Endothelial cell of umbilical vein (primary cell): ENCODE measurements at regions not wholly inside any gene's neighbourhood (a gene's known extent, or its start where the extent isn't known, plus 50 kb on each side); places are given as distances from the start of the nearest gene placed in this dataset.

Experiments used
- BruUV-seq: library from RNA; stranded (reverse); fragments of 400-500 nt; replicated peaks from 2 replicates; lab custom pipeline; 2021; lab: Mats Ljungman, UMichigan
- CTCF ChIA-PET: fragments of 300-600, 350-600 bp; sonication (Branson Sonifier 250); formaldehyde crosslinking; loops from one replicate; lab custom pipeline; 2021; ENCODE audit warnings: antibody characterized with exemption, inconsistent platforms; lab: Charles Lee
- POLR2A ChIA-PET: fragments of 300-600, 350-600 bp; sonication (Branson Sonifier 250); formaldehyde crosslinking; loops from one replicate; lab custom pipeline; 2021; ENCODE audit warnings: antibody characterized with exemption, inconsistent platforms; lab: Charles Lee
- DNase-seq: peaks from one replicate; pipeline ENCODE4 v3.0.0-alpha.2; 2011; ENCODE audit warnings: low read depth, low spot score
- FAIRE-seq: peaks from 2 replicates; lab custom pipeline; 2011; peaks lifted over from hg19 to GRCh38; lab: Jason Lieb, UNC
- H2AFZ ChIP-seq: 2 replicates; pipeline ENCODE4 v1.6.0; 2012; ENCODE audit warnings: low read depth, low read length, control low read depth, inconsistent platforms
- H3K27ac ChIP-seq: 2 replicates; pipeline ENCODE4 v1.5.1; 2011; ENCODE audit warnings: low read depth, mild to moderate bottlenecking, control low read depth, low read length, moderate library complexity; ENCODE audit not compliant: insufficient read depth
- H3K27me3 ChIP-seq, 2 experiments: 2 replicates each; pipeline versions ENCODE4 v1.6.0 to v1.6.1; 2011; ENCODE audit warnings: low read length in 2 of 2, mixed read lengths in 1 of 2; ENCODE audit not compliant: control insufficient read depth in 2 of 2, insufficient read depth in 2 of 2
- H3K36me3 ChIP-seq, 2 experiments: 2 replicates in 1 of 2; 3 replicates in 1 of 2; pipeline ENCODE4 v1.5.1; 2011; ENCODE audit warnings: low read length in 2 of 2, mild to moderate bottlenecking in 1 of 2, moderate library complexity in 1 of 2; ENCODE audit not compliant: control insufficient read depth in 2 of 2, insufficient read depth in 2 of 2; ENCODE audit errors: extremely low read depth in 1 of 2
- H3K4me1 ChIP-seq: 3 replicates; pipeline ENCODE4 v1.5.1; 2011; ENCODE audit warnings: mild to moderate bottlenecking, low read length; ENCODE audit not compliant: control insufficient read depth, insufficient read depth; ENCODE audit errors: extremely low read depth
- H3K4me2 ChIP-seq: 2 replicates; pipeline ENCODE4 v1.6.1; 2011; ENCODE audit warnings: low read length, control low read depth, mixed read lengths; ENCODE audit not compliant: insufficient read depth
- H3K4me3 ChIP-seq, 3 experiments: fragments of 200-600 bp in 1 of 3; sonication (generic), shearing (Covaris generic) in 1 of 3; replicated peaks in 1 of 3; 2 replicates each; pipeline ENCODE4 v1.5.1; 2011 to 2016; ENCODE audit warnings: control low read depth in 3 of 3, low read length in 3 of 3, mild to moderate bottlenecking in 2 of 3, inconsistent platforms in 1 of 3, low read depth in 1 of 3, moderate library complexity in 1 of 3; ENCODE audit not compliant: insufficient read depth in 1 of 3
- H3K79me2 ChIP-seq: 2 replicates; pipeline ENCODE4 v1.6.0; 2012; ENCODE audit warnings: low read length, inconsistent platforms; ENCODE audit not compliant: control insufficient read depth, insufficient read depth
- H3K9ac ChIP-seq: replicated peaks from 2 replicates; pipeline ENCODE3; 2011; ENCODE audit warnings: low read length, control low read depth; ENCODE audit not compliant: insufficient read depth; ENCODE audit errors: extremely low read depth
- H3K9me1 ChIP-seq: replicated peaks from 3 replicates; pipeline ENCODE4 v1.6.0; 2011; ENCODE audit warnings: mild to moderate bottlenecking, low read length; ENCODE audit not compliant: control insufficient read depth, insufficient read depth; ENCODE audit errors: extremely low read depth
- H3K9me3 ChIP-seq: replicated peaks from 2 replicates; pipeline ENCODE4 v1.5.1; 2012; ENCODE audit warnings: low read length, inconsistent platforms; ENCODE audit not compliant: control insufficient read depth, insufficient read depth
- H4K20me1 ChIP-seq: replicated peaks from 2 replicates; pipeline ENCODE3; 2011; ENCODE audit warnings: mild to moderate bottlenecking, low read length; ENCODE audit not compliant: control insufficient read depth, insufficient read depth; ENCODE audit errors: extremely low read depth
- EZH2 ChIP-seq: IDR thresholded peaks from 2 replicates; pipeline ENCODE4 v1.6.1; 2012; ENCODE audit warnings: borderline replicate concordance, low read depth, mild to moderate bottlenecking, moderate library complexity, low read length, inconsistent platforms; ENCODE audit not compliant: severe bottlenecking
- FOS ChIP-seq: IDR thresholded peaks from 2 replicates; pipeline ENCODE4 v1.6.1; 2011; ENCODE audit warnings: mild to moderate bottlenecking, low read length, moderate library complexity, borderline replicate concordance; ENCODE audit not compliant: insufficient read depth
- GATA2 ChIP-seq: IDR thresholded peaks from 2 replicates; pipeline ENCODE4 v1.7.0; 2011; ENCODE audit warnings: low read depth, mild to moderate bottlenecking, moderate library complexity, mixed read lengths, low read length; ENCODE audit not compliant: insufficient read length, insufficient read depth
- JUN ChIP-seq: IDR thresholded peaks from 2 replicates; pipeline ENCODE4 v1.6.1; 2011; ENCODE audit warnings: borderline replicate concordance, low read depth; ENCODE audit not compliant: insufficient read length, insufficient read depth
- MAX ChIP-seq: IDR thresholded peaks from 2 replicates; pipeline ENCODE4 v1.6.1; 2011; ENCODE audit not compliant: insufficient read depth, insufficient read length
- MYC ChIP-seq: IDR thresholded peaks from one replicate; pipeline ENCODE4 v1.6.1; 2011; ENCODE audit warnings: mild to moderate bottlenecking, low read depth, low read length
- POLR2A ChIP-seq: IDR thresholded peaks from 2 replicates; pipeline ENCODE4 v1.6.1; 2012; ENCODE audit warnings: low read depth, mild to moderate bottlenecking, control low read depth, low read length
- POLR2AphosphoS5 ChIP-seq: IDR thresholded peaks from 2 replicates; pipeline ENCODE4 v1.6.1; 2012; ENCODE audit warnings: low read depth, mild to moderate bottlenecking, control low read depth, low read length, moderate library complexity; ENCODE audit not compliant: insufficient read depth
- dilution Hi-C: fragments of 300-500 bp; cut with MboI; formaldehyde crosslinking; loops from one replicate; pipeline ENCODE4 v1.15.0; 2019; ENCODE audit warnings: low sequenced_read_pairs; ENCODE audit not compliant: extremely low pct_ligation_motif_present
- intact Hi-C: fragments of 100-400 bp; cut with micrococcal nuclease; formaldehyde crosslinking; loops from one replicate; pipeline ENCODE4 v1.10.0; 2022
- TF ChIP-seq, protein P1 (sequence below), 2 donors: IDR thresholded peaks; 1 replicate in 1 of 2; 2 replicates in 1 of 2; pipeline ENCODE4 v1.5.1; 2011; ENCODE audit warnings: low read length in 2 of 2, mild to moderate bottlenecking in 2 of 2, moderate library complexity in 2 of 2, control low read depth in 1 of 2, inconsistent platforms in 1 of 2, low read depth in 1 of 2; ENCODE audit not compliant: insufficient read depth in 1 of 2; ENCODE audit errors: extremely low read depth in 1 of 2

DNA sequence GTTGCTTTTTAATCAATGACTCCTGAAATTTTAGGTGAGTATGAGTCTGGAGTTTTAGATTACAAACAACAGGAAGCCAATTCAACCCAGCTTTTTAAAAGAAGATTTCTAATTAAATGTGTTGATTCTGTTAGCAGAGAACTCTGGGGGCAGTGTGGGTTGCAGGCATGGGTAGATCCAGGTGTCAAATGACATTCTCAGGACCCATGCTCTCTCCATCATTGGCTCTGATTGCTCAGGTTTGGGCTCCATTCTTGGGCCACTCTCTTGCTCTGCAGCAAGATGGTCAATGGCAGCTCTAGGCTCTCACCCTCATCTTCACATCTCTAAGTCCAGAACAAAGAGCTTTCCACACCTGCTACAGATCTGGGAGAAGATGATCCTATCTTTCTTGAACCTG lies 463.7 kb downstream of the PREX1 start:
- Histone ChIP-seq H2AFZ (no peak overlapping the region), H3K9ac (no peak overlapping the region), H3K4me2 (no peak overlapping the region), H3K79me2 (no peaks in the 10 kb centered on the region), H3K9me1 (no peaks in the 10 kb centered on the region), H3K9me3 (no peaks in the 10 kb centered on the region), H4K20me1 (no peaks in the 10 kb centered on the region), H3K4me3 (no peak overlapping the region), H3K4me1 (no peaks in the 10 kb centered on the region), H3K36me3 (no peaks in the 10 kb centered on the region), H3K27me3 (peaks cover 7 to 13% of the 10 kb centered on the region in 2 experiments), H3K27ac (no peak overlapping the region)
- CTCF ChIA-PET: no interaction called here
- DNase-seq: no peak
- TF ChIP-seq, protein P1, sequence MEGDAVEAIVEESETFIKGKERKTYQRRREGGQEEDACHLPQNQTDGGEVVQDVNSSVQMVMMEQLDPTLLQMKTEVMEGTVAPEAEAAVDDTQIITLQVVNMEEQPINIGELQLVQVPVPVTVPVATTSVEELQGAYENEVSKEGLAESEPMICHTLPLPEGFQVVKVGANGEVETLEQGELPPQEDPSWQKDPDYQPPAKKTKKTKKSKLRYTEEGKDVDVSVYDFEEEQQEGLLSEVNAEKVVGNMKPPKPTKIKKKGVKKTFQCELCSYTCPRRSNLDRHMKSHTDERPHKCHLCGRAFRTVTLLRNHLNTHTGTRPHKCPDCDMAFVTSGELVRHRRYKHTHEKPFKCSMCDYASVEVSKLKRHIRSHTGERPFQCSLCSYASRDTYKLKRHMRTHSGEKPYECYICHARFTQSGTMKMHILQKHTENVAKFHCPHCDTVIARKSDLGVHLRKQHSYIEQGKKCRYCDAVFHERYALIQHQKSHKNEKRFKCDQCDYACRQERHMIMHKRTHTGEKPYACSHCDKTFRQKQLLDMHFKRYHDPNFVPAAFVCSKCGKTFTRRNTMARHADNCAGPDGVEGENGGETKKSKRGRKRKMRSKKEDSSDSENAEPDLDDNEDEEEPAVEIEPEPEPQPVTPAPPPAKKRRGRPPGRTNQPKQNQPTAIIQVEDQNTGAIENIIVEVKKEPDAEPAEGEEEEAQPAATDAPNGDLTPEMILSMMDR (IDR thresholded peaks at IDR 0.05; ENCODE audit: extremely low read depth in 1 of 2, insufficient read depth in 1 of 2, low read depth in 1 of 2, low read length in 2 of 2): no peak
- TF ChIP-seq JUN (no peak), MAX (no peak), EZH2 (no peak), POLR2A (no peak), GATA2 (no peak), MYC (no peak), POLR2AphosphoS5 (no peak), FOS (no peak)
- intact Hi-C loops: no loop called here
- no peak for FAIRE-seq
- BruUV-seq: no TSS peak
- dilution Hi-C loops: no loop called here
- POLR2A ChIA-PET: no interaction called here
